Erythroblast (primary cell): ENCODE measurements at regions not wholly inside any gene's neighbourhood (a gene's known extent, or its start where the extent isn't known, plus 50 kb on each side); places are given as distances from the start of the nearest gene placed in this dataset.

Experiments
- GATA1 ChIP-seq: IDR thresholded peaks from 2 replicates; pipeline ENCODE4 v1.6.1; 2011; ENCODE audit warnings: low read depth, mild to moderate bottlenecking, control low read depth, low read length, moderate library complexity
- POLR2A ChIP-seq: IDR thresholded peaks from 2 replicates; pipeline ENCODE4 v1.6.1; 2011; ENCODE audit warnings: mild to moderate bottlenecking, low read length

DNA sequence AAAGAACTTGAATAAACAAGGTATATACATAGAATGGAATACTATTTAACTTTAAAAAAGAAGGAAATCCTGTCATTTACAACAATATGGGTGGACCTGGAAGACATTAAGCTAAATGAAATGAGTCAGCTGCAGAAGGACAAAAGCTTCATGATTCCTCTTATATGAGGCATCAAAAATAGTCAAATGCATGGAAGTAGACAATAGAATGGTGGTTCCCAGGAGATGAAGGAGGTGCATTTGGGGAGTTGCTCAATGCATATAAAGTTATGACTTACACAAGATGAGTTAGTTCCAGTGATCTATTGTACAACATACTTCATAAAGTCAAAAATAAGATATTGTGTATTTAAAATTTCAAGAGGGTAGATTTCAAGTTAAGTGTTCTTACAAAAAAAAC is 426.1 kb upstream of the UBE2E3 start:
- TF ChIP-seq POLR2A (no peak), GATA1 (no peak)
